GM18511 (cell line): ENCODE measurements at regions not wholly inside any gene's neighbourhood (a gene's known extent, or its start where the extent isn't known, plus 50 kb on each side); places are given as distances from the start of the nearest gene placed in this dataset.
"Not testable (repeated sequence)": the region's sequence is repeated elsewhere in the genome, so short reads cannot be mapped to it uniquely, and the experiment has no call there.

Source experiments
- ATAC-seq: cut with Tn5 transposase; IDR thresholded peaks from one replicate; pipeline ENCODE4 v1.9.1; 2021; ENCODE audit warnings: mild to moderate bottlenecking, moderate library complexity; ENCODE audit not compliant: unreplicated experiment

DNA sequence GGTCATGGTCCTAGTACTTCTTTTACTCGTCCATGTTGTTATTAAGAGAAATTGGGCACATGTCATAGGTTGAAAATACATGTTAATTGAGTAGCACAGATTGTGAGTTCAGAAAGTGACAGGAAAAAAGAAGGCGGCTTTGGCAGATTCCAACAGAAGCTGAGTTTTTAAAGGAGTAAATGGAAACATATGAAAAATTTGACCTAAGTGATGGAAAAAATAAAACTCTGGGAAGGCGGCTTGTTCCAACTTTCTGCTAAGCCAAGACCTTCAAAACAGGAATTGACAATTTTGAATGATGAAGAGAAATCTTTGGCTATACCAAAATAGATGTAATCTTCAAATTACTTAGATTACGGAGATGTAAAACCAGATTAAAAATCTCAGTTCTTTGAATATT lies 868.0 kb downstream of the EPHA4 start:
- no peak for ATAC-seq

DNA sequence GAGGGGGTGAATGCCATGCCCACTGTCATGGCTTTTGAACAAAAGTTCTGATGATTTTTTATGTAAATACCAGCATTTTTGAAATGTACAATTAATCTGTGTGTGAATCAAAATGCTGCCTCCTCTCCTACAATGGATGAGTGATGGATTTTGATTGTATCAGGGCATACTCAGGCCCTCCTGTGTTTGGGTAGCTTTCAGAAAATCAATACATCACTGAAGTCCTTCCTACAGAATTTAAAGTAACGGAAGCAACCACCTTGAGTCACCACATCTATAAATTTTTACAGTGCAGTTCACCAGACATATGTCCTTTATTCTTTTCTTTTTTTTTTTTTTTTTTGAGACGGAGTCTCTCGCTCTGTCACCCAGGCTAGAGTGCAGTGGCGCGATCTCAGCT lies 867.3 kb downstream of the EPHA4 start:
- no peak for ATAC-seq

DNA sequence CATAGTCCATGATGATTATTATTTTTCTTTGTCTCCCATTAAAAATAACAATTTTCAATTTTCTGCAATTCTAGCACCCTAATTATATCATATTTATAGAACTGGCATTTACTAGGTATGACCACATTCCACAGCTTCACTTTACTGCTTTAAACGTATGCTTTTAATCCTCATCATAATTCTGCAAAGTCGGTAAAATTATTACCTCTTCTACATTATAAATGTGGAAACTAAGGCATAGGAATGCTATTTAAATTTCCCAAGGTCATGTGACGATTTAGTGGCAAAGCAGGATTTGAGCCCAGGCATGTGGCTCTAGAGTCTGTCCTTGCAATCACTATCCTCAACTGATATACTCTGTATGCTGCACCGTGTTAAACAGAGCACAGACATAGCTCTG lies 866.4 kb downstream of the EPHA4 start:
- no peak for ATAC-seq

- ATAC-seq: no peak
Measured at GRCh38 chr2:220707261-220707660, 864.8 kb downstream of the EPHA4 start.

DNA sequence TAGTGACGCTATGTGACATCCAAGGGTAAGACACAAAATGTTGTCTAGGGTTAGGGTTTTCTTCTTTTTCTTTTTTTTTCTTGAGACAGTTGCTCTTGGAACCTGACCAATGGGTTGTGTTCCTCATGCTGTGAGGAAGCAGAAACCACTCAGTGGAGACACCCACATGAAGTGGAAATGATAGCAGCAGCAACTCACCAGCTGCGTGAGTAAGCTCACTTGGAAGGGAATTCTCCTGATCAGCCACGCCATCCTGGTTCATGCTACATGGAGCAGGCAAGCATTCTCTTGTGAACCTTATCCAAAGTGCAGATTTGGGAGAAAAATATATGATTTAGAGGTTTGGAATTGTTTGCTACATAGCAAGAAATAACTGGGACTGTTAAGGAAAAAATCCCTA lies 863.7 kb downstream of the EPHA4 start:
- no peak for ATAC-seq

DNA sequence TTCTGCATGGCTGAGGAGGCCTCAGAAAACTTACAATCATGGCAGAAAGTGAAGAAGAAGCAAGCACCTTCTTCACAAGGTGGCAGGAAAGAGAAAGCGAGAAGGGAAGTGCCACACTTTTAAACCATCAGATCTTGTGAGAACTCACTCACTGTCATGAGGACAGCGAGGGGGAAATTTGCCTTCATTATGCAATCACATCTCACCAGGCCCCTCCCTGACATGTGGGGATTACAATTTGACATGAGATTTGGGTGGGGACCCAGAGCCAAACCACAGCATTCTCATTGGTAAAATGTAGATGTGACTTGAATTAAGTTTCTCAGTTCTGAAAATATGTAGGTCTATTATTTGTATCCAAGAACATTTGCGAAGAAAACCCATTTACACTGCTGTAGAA lies 854.8 kb downstream of the EPHA4 start:
- ATAC-seq: no peak

GRCh38 chr2:220736778-220737177 lies 835.3 kb downstream of the EPHA4 start:
- ATAC-seq: no peak

- ATAC-seq: no peak
Measured at GRCh38 chr2:220743203-220743602, 828.9 kb downstream of the EPHA4 start.

- ATAC-seq: no peak
Measured at GRCh38 chr2:220744861-220745260, 827.2 kb downstream of the EPHA4 start.

GRCh38 chr2:220745682-220746081 lies 826.4 kb downstream of the EPHA4 start:
- ATAC-seq: no peak

GRCh38 chr2:220747736-220748135 lies 824.4 kb downstream of the EPHA4 start:
- ATAC-seq: no peak

DNA sequence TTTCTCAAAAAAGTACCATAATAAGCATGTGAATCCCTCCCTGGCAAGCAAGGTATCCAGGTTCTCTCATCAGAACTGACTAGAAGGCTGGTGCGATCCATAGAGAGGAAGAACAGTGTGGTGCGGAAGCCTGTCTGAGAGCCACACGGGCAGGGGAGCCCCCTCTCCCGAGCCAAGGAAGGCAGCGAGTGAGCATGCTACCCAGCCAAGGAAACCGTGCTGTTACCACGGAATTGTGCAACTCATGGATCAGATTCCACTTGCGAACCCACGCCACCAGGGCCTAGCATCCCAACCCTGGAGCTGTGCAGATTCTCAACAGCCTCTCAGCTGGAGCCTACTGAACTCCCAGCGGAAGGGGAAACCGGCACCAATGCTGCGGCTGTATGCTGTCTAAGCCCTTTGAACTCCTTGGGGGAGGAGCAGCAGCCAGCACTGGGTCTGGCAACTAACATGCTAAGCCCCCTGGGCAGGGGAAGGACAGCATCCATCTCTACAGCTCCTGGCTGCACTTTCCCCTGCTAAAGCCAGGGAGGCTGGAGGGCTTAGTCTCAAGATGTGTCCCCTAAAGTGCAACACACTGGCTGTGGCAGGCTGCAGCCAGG lies 823.1 kb downstream of the EPHA4 start:
- no peak for ATAC-seq

DNA sequence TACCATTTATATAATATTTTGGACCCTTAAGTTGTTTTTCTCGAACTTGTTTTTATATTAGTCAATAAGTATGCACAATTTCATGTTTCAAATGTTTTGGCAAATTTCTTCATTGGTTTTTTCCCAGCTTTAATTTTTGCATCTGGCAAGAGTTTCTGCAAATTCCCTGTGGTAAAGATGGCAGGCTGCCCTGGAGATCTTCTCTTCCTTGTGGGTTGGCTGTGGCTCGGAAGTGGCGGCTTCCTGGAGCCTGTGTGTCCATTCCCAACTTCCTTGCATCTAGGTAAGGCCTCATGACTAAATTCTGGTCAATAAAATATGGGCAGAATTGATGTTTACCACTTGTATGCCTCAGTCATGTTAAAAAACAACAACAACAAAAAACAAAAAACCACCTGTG lies 818.6 kb downstream of the EPHA4 start:
- ATAC-seq: no peak

GRCh38 chr2:220756653-220757052 lies 815.5 kb downstream of the EPHA4 start:
- ATAC-seq: no peak

GRCh38 chr2:220758376-220758775 lies 813.7 kb downstream of the EPHA4 start:
- ATAC-seq: not testable (repeated sequence)

DNA sequence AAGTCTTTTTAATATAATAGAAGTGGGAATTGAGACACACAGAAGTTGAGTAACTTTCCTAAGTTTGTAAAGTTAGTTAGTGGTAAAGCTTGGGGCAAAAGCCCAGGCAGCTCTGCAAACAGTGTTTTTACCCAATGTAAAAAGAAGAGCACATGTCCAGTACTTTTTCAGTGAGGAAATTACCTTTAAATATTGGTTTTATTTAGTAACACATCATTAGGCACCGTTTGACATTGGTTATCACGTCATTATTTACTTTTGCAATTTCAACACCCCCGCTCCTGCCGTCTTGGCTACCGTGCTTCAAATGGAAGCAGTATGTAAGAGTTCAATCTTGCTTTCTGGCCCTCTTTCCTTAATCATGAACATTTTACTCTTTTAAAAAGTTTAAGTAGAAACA lies 807.9 kb downstream of the EPHA4 start:
- ATAC-seq: no peak

DNA sequence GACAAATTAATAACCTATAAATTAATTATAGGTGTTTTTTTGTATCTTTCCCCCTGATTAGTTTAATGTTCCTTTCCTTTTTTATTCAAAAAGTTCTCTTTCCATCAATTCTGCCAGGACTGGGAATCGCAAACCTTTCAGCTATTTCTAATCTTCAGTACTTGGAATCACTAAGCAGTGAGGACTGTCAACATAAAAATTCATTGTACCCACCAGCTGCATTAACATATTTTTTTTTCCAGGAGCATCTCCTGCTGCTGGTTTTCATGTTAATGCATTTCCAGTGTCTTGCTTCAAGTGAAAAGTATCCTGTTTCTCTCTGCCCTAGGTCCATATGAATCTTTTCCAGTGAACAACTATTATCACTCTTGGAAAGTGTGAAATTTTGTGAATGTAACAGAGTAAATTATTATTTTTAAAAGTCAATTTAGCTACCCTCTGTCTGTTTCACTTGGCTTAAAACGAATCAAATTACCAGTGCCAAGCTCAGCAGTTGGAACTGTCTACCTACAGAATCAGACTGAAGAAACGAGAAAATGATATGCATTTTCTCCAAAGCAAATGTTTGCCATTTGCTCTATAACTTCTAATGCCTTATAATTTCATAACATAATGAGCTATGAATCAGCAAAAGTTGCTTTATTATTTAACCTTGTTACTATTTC lies 804.4 kb downstream of the EPHA4 start:
- no peak for ATAC-seq

DNA sequence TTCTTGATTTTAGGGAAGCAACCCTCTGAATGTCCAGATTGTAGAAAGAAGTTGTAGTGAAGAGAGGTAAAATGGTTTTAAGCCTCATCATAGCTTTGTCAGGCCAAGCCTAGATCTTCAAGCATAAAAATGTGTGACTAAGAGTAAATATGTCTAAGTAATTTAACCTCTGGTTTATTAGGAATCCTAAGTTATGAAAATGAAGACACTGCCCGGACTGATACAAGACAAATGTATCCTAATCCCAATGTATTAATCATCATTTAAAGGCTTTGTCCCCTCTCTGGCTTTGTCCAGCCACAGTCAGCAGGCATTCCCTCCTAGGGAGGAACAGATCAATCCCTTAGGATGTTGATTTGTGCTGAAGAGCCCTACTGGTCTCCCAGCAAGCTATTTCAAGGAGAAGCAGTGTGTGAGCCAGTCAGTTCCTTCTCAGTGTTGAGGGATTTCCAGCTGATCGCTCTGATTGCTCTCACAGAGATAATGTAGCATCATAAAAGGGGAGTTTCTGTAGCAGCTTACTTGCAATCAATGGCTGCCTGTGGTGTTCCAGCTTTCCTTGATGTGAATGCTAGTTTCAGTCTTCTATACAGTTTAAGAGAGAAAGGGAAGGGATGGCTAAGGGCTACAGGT lies 796.1 kb downstream of the EPHA4 start:
- no peak for ATAC-seq

- ATAC-seq: not testable (repeated sequence)
Measured at GRCh38 chr2:220779076-220779475, 793.0 kb downstream of the EPHA4 start.

DNA sequence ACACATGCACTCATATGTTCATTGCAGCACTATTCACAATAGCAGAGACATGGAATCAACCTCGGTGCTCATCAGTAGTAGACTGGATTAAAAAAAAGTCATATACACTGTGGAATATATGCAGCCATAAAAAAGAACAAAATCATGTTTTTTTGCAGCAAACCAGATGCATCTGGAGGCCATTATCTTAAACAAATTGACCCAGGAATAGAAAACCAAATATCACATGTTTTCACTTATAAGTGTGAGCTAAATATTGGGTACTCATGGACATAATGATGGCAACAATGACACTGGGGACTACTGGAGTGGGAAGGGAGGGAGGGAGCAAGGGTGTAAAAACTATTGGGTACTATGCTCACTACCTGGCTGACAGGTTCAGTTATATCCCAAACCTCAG lies 792.6 kb downstream of the EPHA4 start:
- ATAC-seq: no peak

- ATAC-seq: no peak
Measured at GRCh38 chr2:220779931-220780330, 792.2 kb downstream of the EPHA4 start.

DNA sequence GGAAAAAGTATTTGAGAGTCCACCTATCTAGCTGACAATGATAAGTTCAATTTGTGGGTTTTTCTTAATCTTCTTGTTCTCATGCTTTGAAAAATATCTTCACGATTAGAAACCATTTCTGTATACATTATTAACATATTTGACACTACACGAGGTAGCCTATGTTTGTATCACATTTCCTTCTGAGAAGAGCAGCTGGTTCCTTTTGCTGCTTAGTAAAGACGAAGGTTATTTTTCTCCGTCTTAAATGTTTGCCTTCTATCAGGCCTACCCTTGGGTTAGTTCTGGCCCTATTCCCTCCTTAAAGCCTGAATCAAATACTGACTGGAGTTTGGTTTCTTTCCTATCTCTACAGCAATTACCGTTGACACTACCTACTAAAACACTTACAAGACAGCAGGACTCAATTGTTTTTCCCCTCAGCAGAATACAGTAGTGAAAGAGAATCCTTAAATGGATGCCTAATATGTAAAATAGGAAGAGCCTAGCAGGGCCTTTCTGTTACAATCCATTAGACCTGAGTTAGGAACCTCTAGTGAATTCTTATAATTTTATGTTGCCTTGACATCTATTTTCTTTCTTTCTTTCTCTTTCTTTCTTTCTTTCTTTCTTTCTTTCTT lies 790.4 kb downstream of the EPHA4 start:
- ATAC-seq: no peak
